GM18507 (cell line): ENCODE measurements at regions not wholly inside any gene's neighbourhood (a gene's known extent, or its start where the extent isn't known, plus 50 kb on each side); places are given as distances from the start of the nearest gene placed in this dataset.

Experiments used
- DNase-seq: peaks from one replicate; pipeline ENCODE4 v3.0.0; 2011; ENCODE audit warnings: low read depth; ENCODE audit not compliant: insufficient read length; ENCODE audit errors: extremely low spot score
- FAIRE-seq: peaks from 2 replicates; lab custom pipeline; 2011; peaks lifted over from hg19 to GRCh38; lab: Jason Lieb, UNC

DNA sequence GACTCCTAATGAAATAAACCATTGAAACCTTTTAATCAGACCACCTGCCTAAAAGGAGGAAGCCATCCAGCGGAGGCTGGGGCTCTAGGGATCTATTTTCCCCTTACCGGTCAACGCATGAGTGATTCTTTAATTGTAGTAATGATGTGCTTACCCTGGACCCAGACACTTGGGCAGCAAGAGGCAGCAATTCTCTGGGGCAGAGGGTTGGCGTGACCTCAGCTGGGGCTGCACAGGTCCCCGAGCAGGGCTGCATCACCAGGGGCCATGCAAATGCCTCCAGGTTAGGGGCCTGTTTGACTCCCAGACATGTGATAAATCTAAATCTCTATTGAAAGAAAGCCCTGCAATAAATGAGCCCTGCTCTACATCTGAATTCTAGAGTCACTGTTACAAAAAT, 194.2 kb upstream of the TSHZ3 start:
- DNase-seq, result no peak
- FAIRE-seq, result no peak

- DNase-seq, result no peak
- FAIRE-seq, result no peak
Observed at GRCh38 chr19:31545777-31546176, 196.5 kb upstream of the TSHZ3 start.

GRCh38 chr19:31546205-31546960, 197.1 kb upstream of the TSHZ3 start:
- no peak for FAIRE-seq
- no peak for DNase-seq

GRCh38 chr19:31548941-31549340, 199.7 kb upstream of the TSHZ3 start:
- FAIRE-seq (no peak), DNase-seq (no peak)

DNA sequence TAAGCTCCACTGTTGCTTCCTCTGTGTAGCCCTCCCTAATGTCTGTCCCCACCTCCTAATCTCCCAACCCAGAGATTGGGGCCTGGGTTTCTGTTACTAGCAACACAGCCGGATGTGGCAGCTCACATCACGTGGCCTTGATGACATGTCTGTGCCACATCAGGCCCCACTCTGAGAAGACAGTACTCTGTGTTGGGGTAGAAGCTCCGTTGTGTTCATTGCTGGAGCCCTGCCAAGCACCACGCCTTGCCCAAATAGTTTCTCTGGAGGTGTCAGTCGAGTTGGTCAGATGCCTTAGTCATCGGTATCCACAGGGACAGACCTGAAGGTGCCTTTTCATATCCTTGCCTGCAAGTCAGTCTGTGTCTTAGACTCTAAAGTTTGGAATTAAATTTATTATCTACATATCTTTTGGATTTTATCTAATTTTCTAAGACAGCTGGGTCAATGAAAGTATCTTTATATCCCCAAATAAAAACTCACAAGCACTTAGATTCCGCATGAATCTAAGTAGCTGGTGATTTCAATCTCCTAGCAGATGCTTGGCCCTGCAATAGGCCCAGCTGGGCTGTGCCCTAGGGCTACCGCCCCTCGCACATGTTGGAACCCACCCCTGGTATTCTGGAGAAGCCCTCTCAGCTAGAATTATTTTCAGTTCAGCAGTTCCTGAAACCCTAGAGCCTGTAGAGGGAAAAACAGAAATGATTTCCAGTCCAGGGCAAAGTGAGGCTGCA, 204.0 kb upstream of the TSHZ3 start:
- FAIRE-seq, result no peak
- DNase-seq, result no peak

DNA sequence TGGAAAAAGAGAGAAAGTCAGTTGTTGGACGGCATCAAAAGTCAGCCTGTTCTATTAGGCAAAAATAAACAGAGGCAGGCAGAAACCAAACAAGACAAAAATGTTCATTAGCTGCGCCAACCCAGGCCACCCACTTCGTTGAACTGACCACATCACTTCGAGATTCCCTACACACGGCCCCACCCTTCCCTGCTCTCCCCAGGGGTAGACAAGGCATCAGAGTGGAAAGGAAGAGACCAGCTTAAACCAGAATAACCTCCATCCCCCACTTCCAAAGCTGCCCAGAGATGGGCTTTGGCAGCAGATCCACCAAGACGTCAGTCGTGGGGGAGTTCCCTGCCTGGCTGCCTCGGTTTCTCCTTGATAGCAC, 204.6 kb upstream of the TSHZ3 start:
- no peak for DNase-seq
- FAIRE-seq, result no peak

DNA sequence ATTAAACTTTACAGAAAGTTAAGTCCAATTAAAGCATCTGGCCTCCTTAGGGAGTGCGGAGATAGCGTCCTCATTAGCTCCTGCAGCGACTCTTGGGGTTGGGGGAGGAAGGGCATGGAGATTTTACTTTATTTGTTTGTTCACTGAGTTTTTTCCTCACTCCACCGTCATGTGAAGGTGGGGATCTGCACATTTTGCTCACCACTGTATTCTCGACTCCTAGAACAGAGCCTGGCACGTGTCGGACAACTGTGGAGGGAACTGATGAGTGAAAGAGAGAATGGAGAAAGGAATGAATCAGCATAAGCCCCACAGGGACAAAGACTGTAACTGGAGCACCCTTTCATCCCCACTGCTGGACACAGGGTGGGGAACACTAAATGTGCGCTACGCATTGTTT, 205.1 kb upstream of the TSHZ3 start:
- no peak for DNase-seq
- no peak for FAIRE-seq

GRCh38 chr19:31555634-31556215, 206.5 kb upstream of the TSHZ3 start:
- FAIRE-seq (no peak), DNase-seq (no peak)

DNA sequence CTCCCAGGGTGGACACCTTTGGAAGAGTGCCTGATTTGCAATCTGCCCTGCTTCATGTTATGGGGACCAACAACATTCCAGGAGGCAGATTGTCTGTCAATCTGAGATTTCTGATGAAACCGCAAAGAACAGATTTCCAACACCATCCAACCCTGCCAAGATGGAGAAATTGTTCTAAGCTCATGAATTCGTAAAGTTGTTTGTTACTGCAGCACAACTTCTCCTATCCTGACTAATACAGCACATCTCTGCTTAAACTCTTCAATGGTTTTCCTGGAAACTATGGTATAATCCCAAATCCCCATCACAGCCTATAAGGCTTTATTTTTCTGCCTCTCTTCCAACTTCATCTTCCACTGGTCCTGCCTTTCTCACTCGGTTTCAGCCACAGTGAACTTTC, 210.3 kb upstream of the TSHZ3 start:
- FAIRE-seq (no peak), DNase-seq (no peak)

DNA sequence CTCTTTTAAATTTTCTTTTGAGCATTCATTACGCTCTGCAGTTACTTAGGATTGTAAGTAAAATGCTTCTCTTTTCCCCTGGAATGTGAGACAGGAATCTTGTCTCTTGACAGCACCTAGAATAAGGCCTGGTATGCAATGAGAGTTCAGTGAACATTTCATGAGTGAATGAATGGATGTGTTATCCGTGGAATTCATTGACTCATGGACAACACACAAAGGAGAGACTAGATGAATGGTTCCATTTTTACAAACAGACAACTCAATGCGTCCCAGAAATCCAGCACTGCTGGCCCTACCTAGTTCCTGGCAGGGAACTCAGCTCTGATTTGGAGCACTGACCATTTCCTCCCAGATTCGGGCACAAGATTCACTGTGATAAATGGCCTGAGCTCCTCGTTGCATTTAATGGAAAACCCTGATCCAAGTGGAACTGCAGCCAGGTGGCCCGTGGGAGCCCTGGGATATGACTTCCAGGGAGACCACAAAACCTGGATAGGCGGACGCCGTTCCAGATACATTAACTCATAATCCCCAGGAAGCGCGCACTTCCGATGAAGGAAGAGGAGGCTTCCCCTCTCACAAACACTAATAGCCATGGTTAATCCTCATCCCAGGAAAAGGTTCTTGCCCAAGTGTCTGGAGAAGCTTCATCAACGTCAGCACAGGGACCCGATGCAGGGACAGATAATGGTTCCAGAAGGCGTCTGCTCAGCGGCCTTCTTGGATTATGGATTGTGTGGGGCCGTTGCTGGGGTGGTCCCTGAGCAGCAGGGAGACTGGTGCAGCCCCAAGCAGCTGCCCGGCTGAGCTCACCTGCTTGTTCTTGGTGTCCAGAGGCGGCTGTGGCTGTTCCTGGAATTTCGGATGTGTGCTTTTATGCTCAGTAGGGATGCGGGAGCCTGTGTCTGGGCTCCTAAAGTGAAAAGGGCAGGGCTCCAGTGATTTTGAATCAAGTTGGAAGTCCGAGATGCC, 211.1 kb upstream of the TSHZ3 start:
- FAIRE-seq (no peak), DNase-seq (no peak)

DNA sequence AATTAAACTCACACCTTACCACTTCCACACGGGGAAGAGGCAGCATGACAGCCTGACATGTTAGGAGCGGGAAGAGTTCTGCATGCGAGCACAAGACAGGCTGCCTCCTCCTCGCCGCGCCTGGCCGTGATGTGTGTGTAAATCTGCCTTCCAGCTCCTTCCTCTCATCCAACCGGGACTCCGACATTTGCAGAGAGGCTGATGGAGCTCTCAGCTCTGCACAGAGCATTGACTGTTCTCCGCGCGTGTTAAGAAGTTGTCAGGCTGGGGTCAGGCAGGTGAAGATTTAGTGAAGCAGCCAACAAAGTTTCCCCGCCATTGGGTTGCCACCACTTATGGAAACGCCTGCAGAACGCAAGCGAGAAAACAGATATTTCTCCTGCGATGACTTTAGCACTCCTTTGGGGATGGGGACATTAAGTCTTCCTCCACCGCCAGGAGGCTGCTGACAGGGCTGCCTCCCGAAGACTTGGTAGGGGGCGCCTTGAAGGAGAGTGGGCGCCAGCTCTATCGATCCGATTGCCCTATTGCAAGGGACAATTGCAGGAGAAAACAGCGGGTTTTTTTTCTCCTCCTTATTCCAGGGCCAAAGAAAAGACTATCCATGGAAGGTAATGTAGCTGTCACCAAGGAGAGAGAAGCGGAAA, 213.9 kb upstream of the TSHZ3 start:
- DNase-seq (no peak), FAIRE-seq (no peak)

- FAIRE-seq (no peak), DNase-seq (no peak)
Observed at GRCh38 chr19:31567776-31568175, 218.5 kb upstream of the TSHZ3 start.

DNA sequence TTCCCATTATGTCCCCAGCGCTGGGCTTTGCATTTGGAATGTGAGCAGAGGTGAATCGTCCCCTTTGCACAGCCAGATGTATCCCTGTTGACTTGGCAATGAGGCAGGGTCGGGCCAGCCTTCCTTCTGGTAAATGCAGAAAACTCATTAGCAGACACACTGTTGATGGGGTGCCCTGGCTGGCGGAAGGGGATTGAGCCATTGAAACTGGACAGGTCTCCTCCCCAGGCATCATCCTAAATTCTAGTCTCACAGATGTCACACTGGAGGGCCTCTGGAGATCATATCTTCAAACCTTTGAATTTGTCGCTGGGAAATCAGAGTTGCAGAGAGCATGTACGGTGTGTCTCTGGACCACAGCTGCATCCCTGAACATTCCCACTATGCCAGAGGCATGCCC, 219.5 kb upstream of the TSHZ3 start:
- no peak for DNase-seq
- no peak for FAIRE-seq

DNA sequence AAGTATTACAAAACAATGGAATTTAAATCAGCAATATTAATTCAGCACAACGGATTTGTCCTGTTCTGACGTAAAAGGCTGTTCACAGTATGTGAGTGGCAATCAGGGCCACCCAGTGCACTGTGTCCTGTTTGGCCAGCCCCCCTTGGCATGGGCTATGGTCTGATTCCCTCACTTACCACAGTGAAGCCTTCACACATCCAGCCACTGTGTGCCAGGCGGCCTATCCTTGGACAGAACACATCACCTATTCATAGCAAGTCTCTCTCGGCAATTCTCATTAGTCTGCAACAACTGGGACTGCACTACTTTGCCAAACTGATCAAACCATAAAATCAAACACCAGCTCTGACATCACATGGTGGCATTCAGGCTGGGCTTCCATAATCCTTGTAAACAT, 221.5 kb upstream of the TSHZ3 start:
- DNase-seq (no peak), FAIRE-seq (no peak)

DNA sequence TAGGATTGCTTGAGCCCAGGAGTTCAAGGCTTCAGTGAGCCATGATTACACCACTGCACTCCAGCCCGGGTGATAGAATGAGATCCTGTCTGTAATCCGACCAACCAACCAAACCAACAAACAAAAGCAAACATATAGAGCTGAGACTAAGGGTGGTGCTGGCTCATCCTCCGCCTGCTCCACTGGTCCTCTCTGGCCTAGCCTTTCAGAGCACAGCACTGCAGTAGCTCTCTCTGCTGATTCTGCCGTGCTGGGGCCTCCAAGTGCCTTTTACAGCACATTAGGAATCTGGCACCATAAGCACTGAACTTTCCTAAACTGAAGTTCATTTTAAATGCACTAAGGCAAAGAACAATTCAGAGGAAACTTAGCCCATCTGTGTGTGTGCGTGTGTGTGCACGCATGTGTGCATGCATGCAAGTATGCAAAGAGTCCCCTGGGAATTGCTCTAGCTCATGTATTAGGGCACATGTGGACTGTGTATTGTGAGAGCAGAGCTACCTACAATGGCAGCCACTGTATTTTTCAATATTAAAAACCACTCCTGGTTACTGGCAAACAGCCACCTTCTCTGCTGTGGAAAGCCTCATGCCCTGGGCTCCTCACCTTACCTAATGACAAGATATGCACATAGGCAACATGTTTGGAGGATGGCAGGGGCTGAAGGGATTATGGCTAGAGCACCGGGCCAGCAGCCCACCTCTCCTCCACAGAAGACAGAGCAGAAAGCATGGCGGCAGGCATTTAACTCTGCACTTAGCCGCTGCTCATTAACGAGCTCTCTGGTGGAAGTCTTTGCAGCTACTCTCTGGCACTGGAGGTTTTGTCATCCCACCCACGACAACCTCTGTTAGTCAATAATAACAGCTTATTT, 223.1 kb upstream of the TSHZ3 start:
- no peak for DNase-seq
- FAIRE-seq, result no peak

DNA sequence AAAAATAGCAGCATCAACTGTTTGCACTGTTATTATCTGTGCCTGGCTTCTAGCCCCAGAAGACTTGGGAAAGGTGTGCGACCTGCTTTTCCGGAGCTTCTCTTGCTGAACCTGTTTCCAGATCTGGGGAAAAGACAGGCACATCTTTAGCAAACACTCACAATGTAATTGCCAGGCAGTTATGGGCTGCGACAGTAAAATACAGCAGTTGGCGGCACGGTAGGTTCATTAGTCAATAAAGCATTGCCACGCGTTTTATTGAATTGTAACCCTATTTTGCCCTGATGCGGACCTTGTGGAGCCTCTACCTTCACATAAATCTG, 223.7 kb upstream of the TSHZ3 start:
- DNase-seq (no peak), FAIRE-seq (no peak)

GRCh38 chr19:31574251-31574973, 225.2 kb upstream of the TSHZ3 start:
- FAIRE-seq, result no peak
- DNase-seq, result no peak

DNA sequence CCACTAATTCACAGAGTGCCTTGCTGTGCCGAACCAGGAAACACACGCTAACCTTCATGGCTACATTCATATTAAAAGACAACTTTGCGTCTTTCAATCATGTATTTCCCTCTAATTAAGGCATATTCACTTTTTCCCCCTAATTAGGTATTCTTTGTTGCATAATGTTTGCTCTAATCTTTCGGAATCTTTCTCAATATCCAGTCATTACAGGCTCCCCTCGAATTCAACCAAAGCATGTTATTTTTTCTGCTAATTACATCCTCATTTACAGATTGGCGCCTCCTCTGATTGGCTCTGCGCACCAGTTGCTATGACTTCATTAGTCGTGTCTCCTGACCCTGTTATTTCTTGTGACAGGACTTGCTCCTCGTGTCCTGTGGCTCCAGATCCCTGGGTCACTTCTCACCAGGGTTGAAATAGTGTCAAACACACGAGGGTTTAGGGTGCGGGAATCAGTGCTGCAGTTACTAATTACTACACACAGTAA, 226.7 kb upstream of the TSHZ3 start:
- DNase-seq, result no peak
- no peak for FAIRE-seq
